ENCODE measurements at regions not wholly inside any gene's neighbourhood (a gene's known extent, or its start where the extent isn't known, plus 50 kb on each side); places are given as distances from the start of the nearest gene placed in this dataset.

DNA sequence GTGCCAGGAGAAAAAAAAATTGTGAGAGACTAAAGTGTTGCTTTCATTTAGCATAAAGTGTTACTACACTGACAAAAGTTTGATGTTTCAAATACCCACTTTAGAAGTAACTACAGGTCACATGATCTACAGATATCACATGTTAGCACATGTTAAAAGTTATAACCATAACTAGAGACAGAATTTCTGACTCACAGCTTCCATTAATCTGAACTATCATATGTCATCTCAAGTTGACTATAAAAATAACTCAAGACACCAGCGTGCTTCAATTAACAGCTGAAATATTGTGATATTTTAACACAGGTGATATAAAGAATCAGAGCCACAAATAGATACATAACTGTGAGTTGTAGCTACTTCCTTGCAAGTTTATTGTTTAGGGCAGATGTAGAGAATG, 591.5 kb upstream of the PITX2 start:
- no peak for DNase-seq
- Histone ChIP-seq H3K9me3 (ENCODE audit: low read length) (no peaks in the 10 kb centered on the region), H3K36me3 (ENCODE audit: insufficient read depth, low read length) (no peaks in the 10 kb centered on the region), H4K20me1 (ENCODE audit: insufficient read depth, low read depth, low read length) (no peaks in the 10 kb centered on the region), H3K27me3 (ENCODE audit: low read length) (no peaks in the 10 kb centered on the region), H2AFZ (ENCODE audit: low read length) (no peak overlapping the region), H3K9ac (ENCODE audit: low read length) (no peak overlapping the region), H3K4me3 (ENCODE audit: low read length) (no peak overlapping the region), H3K9me2 (replicated peaks; ENCODE audit: insufficient read depth, low read length) (no peaks in the 10 kb centered on the region), H3K4me2 (ENCODE audit: low read depth, low read length, poor library complexity, severe bottlenecking) (no peak overlapping the region), H3K4me1 (ENCODE audit: low read length) (no peaks in the 10 kb centered on the region), H3K27ac (ENCODE audit: low read length) (no peak overlapping the region), H3K79me2 (ENCODE audit: low read length) (no peaks in the 10 kb centered on the region)

DNA sequence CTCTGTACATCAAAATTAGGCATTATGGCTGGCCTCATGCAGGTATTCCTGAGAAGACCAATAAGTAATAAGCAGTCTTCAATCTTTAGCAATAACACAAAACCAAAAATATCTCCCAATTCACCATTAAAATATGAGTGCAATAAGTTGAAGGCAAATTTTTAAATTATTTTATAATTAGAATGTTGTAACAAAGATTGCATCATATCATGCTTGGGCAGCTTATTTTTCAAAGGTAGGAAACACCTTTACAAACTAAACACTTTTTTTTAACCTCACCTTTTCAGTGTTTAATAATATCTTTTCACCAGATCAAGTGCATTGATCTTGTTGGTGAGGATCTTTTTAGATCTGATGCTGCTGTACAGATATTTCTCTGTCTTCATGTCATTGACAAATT, 592.9 kb upstream of the PITX2 start:
- H3K4me1 ChIP-seq (ENCODE audit: low read length) = no peaks in the 10 kb centered on the region
- H4K20me1 ChIP-seq (ENCODE audit: insufficient read depth, low read depth, low read length) = no peaks in the 10 kb centered on the region
- H3K79me2 ChIP-seq (ENCODE audit: low read length) = no peaks in the 10 kb centered on the region
- H3K9me3 ChIP-seq (ENCODE audit: low read length) = no peaks in the 10 kb centered on the region
- H3K4me3 ChIP-seq (ENCODE audit: low read length) = no peak overlapping the region
- DNase-seq = no peak
- H3K36me3 ChIP-seq (ENCODE audit: insufficient read depth, low read length) = no peaks in the 10 kb centered on the region
- no peak overlapping the region for H3K9ac ChIP-seq (ENCODE audit: low read length)
- no peaks in the 10 kb centered on the region for H3K9me2 ChIP-seq (replicated peaks; ENCODE audit: insufficient read depth, low read length)
- no peak overlapping the region for H2AFZ ChIP-seq (ENCODE audit: low read length)
- no peaks in the 10 kb centered on the region for H3K27me3 ChIP-seq (ENCODE audit: low read length)
- no peak overlapping the region for H3K27ac ChIP-seq (ENCODE audit: low read length)
- no peak overlapping the region for H3K4me2 ChIP-seq (ENCODE audit: low read depth, low read length, poor library complexity, severe bottlenecking)

DNA sequence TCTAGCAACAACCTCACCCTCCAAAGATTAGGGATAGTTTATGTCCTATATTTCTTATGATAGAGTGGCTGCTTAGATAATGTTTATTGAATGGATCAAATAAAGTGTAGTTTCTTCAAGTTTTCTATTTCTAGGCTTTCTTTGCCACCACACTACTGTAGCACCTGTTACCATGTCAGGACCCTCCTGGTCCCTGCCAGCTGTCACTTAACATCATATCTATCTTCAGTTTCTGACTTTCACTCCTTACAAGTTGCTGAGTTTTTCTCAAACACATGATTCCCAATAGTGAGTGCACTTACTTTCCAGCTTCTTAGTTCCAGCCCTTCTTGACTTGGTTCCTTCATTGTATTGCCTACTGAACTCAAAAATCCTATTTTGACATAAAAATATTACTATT, 593.9 kb upstream of the PITX2 start:
- Histone ChIP-seq H3K36me3 (ENCODE audit: insufficient read depth, low read length) (no peaks in the 10 kb centered on the region), H3K9me2 (replicated peaks; ENCODE audit: insufficient read depth, low read length) (no peaks in the 10 kb centered on the region), H3K9ac (ENCODE audit: low read length) (no peak overlapping the region), H4K20me1 (ENCODE audit: insufficient read depth, low read depth, low read length) (no peaks in the 10 kb centered on the region), H3K9me3 (ENCODE audit: low read length) (no peaks in the 10 kb centered on the region), H3K27me3 (ENCODE audit: low read length) (no peaks in the 10 kb centered on the region), H3K4me1 (ENCODE audit: low read length) (no peaks in the 10 kb centered on the region), H3K4me2 (ENCODE audit: low read depth, low read length, poor library complexity, severe bottlenecking) (no peak overlapping the region), H2AFZ (ENCODE audit: low read length) (no peak overlapping the region), H3K4me3 (ENCODE audit: low read length) (no peak overlapping the region), H3K27ac (ENCODE audit: low read length) (no peak overlapping the region), H3K79me2 (ENCODE audit: low read length) (no peaks in the 10 kb centered on the region)
- DNase-seq = no peak

DNA sequence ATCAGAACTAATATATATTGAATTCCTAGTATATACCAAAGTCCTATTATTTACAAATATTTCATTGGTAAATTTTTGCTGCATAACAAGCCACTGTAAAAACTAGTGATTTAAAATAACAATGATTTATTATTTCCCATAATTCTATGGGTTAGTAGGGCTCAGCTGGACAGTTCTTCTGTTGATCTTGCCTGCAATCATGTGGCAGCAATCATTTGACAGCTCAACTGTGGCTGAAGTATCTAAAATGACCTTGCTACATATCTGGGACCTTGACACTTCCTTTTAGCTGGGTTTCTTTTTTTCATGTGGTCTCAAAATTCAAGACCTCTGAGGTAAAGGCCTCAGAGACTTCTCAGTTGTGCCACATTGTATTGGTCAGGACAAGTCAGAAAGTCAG, 598.5 kb upstream of the PITX2 start:
- no peaks in the 10 kb centered on the region for H3K4me1 ChIP-seq (ENCODE audit: low read length)
- no peak for DNase-seq
- no peak overlapping the region for H2AFZ ChIP-seq (ENCODE audit: low read length)
- H3K36me3 ChIP-seq (ENCODE audit: insufficient read depth, low read length) = no peaks in the 10 kb centered on the region
- H3K4me2 ChIP-seq (ENCODE audit: low read depth, low read length, poor library complexity, severe bottlenecking) = no peak overlapping the region
- no peak overlapping the region for H3K27ac ChIP-seq (ENCODE audit: low read length)
- H3K9me2 ChIP-seq (replicated peaks; ENCODE audit: insufficient read depth, low read length) = no peaks in the 10 kb centered on the region
- H4K20me1 ChIP-seq (ENCODE audit: insufficient read depth, low read depth, low read length) = no peaks in the 10 kb centered on the region
- H3K9ac ChIP-seq (ENCODE audit: low read length) = no peak overlapping the region
- H3K79me2 ChIP-seq (ENCODE audit: low read length) = no peaks in the 10 kb centered on the region
- no peak overlapping the region for H3K4me3 ChIP-seq (ENCODE audit: low read length)
- H3K27me3 ChIP-seq (ENCODE audit: low read length) = no peaks in the 10 kb centered on the region
- no peaks in the 10 kb centered on the region for H3K9me3 ChIP-seq (ENCODE audit: low read length)

DNA sequence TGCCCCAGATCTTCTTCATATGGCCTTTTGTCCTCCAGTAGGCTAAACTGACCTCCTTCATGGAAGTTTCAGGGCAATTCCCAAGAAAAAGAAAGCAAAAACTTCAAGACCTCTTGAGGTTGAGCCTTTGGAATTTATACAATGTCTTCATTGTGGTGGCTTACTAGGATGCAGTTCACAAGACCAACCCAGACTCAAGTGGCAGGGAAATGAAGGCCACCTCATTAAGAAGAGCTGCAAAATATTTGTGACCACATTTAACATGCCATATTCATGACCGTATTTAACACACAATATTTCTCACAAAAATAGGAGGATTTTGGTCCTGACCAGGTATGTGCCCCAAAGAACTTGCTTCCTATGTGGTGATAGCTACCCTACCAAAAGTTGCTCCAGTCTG, 605.5 kb upstream of the PITX2 start:
- H3K27ac ChIP-seq (ENCODE audit: low read length) = no peak overlapping the region
- no peaks in the 10 kb centered on the region for H3K9me2 ChIP-seq (replicated peaks; ENCODE audit: insufficient read depth, low read length)
- no peak overlapping the region for H3K4me3 ChIP-seq (ENCODE audit: low read length)
- no peak for DNase-seq
- H3K9ac ChIP-seq (ENCODE audit: low read length) = no peak overlapping the region
- H3K79me2 ChIP-seq (ENCODE audit: low read length) = no peaks in the 10 kb centered on the region
- no peaks in the 10 kb centered on the region for H3K27me3 ChIP-seq (ENCODE audit: low read length)
- H3K36me3 ChIP-seq (ENCODE audit: insufficient read depth, low read length) = no peaks in the 10 kb centered on the region
- no peaks in the 10 kb centered on the region for H3K4me1 ChIP-seq (ENCODE audit: low read length)
- H4K20me1 ChIP-seq (ENCODE audit: insufficient read depth, low read depth, low read length) = no peaks in the 10 kb centered on the region
- no peak overlapping the region for H2AFZ ChIP-seq (ENCODE audit: low read length)
- no peaks in the 10 kb centered on the region for H3K9me3 ChIP-seq (ENCODE audit: low read length)
- H3K4me2 ChIP-seq (ENCODE audit: low read depth, low read length, poor library complexity, severe bottlenecking) = no peak overlapping the region

DNA sequence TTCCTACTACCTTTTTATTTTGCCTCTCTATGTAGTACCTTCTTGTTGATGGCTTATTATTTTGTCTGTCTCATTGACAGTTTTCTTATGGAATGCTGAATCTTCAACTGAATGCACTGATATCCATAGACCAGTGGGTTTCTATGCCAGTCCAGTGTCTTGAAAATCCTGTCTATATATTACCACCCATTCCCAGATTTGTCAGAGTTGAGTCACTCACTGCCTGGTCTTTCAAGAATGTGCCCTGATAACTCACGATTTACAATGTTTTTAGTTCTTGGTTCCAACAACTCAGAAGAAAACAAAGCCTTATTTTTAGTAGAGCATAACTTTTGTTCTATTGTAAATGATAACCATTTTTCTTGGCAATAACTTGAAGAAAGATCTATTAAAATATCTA, 606.0 kb upstream of the PITX2 start:
- Histone ChIP-seq H3K36me3 (ENCODE audit: insufficient read depth, low read length) (no peaks in the 10 kb centered on the region), H3K4me3 (ENCODE audit: low read length) (no peak overlapping the region), H3K9ac (ENCODE audit: low read length) (no peak overlapping the region), H3K9me3 (ENCODE audit: low read length) (no peaks in the 10 kb centered on the region), H2AFZ (ENCODE audit: low read length) (no peak overlapping the region), H3K79me2 (ENCODE audit: low read length) (no peaks in the 10 kb centered on the region), H3K4me1 (ENCODE audit: low read length) (no peaks in the 10 kb centered on the region), H3K27ac (ENCODE audit: low read length) (no peak overlapping the region), H3K9me2 (replicated peaks; ENCODE audit: insufficient read depth, low read length) (no peaks in the 10 kb centered on the region), H3K4me2 (ENCODE audit: low read depth, low read length, poor library complexity, severe bottlenecking) (no peak overlapping the region), H4K20me1 (ENCODE audit: insufficient read depth, low read depth, low read length) (no peaks in the 10 kb centered on the region), H3K27me3 (ENCODE audit: low read length) (no peaks in the 10 kb centered on the region)
- no peak for DNase-seq

DNA sequence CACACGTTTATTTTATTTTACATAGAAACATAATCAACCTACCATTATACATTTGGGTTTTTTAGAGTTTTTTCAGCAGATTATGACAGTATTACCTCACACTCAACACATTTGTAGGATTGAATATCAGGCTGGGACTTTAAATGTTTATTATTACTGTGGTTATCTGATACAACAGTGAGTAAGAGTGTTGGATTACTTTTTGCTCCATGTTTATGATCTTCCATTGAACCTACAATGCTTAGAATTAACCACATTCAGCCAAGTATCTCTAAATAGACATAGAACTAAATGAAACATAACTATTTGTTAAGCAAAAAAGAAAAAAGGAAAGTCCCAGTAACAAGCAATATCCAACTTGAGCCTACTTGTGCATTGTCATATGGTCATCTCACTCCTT, 607.4 kb upstream of the PITX2 start:
- Histone ChIP-seq H3K27ac (ENCODE audit: low read length) (no peak overlapping the region), H3K4me1 (ENCODE audit: low read length) (no peaks in the 10 kb centered on the region), H3K4me2 (ENCODE audit: low read depth, low read length, poor library complexity, severe bottlenecking) (no peak overlapping the region), H3K9me3 (ENCODE audit: low read length) (no peaks in the 10 kb centered on the region), H3K27me3 (ENCODE audit: low read length) (no peaks in the 10 kb centered on the region), H2AFZ (ENCODE audit: low read length) (no peak overlapping the region), H3K36me3 (ENCODE audit: insufficient read depth, low read length) (no peaks in the 10 kb centered on the region), H3K9ac (ENCODE audit: low read length) (no peak overlapping the region), H3K79me2 (ENCODE audit: low read length) (no peaks in the 10 kb centered on the region), H3K4me3 (ENCODE audit: low read length) (no peak overlapping the region), H3K9me2 (replicated peaks; ENCODE audit: insufficient read depth, low read length) (no peaks in the 10 kb centered on the region), H4K20me1 (ENCODE audit: insufficient read depth, low read depth, low read length) (no peaks in the 10 kb centered on the region)
- no peak for DNase-seq

DNA sequence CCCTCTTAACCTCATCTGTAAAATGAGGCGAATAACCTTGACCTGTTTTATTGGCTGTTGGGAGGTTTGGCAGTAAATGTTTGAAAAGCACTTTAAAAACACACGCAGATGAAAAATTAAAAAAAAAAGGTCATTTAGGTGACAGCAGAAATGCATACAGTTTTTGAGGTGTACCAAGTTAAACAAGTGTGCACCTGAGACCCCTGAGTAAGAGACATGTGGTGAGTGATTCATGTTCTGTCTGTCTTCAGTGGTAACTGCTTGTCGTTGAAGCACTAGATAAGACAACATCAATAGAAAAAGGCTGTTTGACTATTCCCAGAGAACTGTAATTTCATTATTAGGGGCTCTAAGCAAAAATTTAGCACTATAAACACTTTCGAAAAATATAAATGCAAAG, 608.4 kb upstream of the PITX2 start:
- Histone ChIP-seq H3K27ac (ENCODE audit: low read length) (no peak overlapping the region), H3K4me1 (ENCODE audit: low read length) (no peaks in the 10 kb centered on the region), H2AFZ (ENCODE audit: low read length) (no peak overlapping the region), H3K9ac (ENCODE audit: low read length) (no peak overlapping the region), H4K20me1 (ENCODE audit: insufficient read depth, low read depth, low read length) (no peaks in the 10 kb centered on the region), H3K4me2 (ENCODE audit: low read depth, low read length, poor library complexity, severe bottlenecking) (no peak overlapping the region), H3K9me3 (ENCODE audit: low read length) (no peaks in the 10 kb centered on the region), H3K9me2 (replicated peaks; ENCODE audit: insufficient read depth, low read length) (no peaks in the 10 kb centered on the region), H3K27me3 (ENCODE audit: low read length) (no peaks in the 10 kb centered on the region), H3K4me3 (ENCODE audit: low read length) (no peak overlapping the region), H3K36me3 (ENCODE audit: insufficient read depth, low read length) (no peaks in the 10 kb centered on the region), H3K79me2 (ENCODE audit: low read length) (no peaks in the 10 kb centered on the region)
- DNase-seq = no peak

DNA sequence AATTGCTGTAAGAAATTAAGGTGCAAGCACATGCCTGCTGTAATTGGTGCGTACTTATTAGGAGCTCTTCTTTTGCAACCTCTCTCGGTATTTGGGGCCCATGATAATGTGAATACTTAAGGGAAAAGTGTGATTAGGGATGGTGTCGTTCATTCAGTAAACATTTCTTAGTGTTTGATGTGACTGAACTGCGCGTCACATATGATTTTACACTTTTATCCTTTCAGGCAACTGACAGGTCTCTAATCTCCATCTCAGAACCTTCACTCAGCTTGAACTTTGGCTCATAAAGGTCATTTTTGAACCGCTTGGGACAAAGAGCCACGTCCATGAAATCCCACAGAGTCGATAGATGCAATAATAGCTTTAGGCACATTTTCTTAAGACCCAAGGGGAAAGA, 612.1 kb upstream of the PITX2 start:
- Histone ChIP-seq H3K4me2 (ENCODE audit: low read depth, low read length, poor library complexity, severe bottlenecking) (no peak overlapping the region), H2AFZ (ENCODE audit: low read length) (no peak overlapping the region), H3K79me2 (ENCODE audit: low read length) (no peaks in the 10 kb centered on the region), H3K4me1 (ENCODE audit: low read length) (no peaks in the 10 kb centered on the region), H3K27me3 (ENCODE audit: low read length) (no peaks in the 10 kb centered on the region), H3K4me3 (ENCODE audit: low read length) (no peak overlapping the region), H4K20me1 (ENCODE audit: insufficient read depth, low read depth, low read length) (no peaks in the 10 kb centered on the region), H3K9me2 (replicated peaks; ENCODE audit: insufficient read depth, low read length) (no peaks in the 10 kb centered on the region), H3K9me3 (ENCODE audit: low read length) (no peaks in the 10 kb centered on the region), H3K9ac (ENCODE audit: low read length) (no peak overlapping the region), H3K36me3 (ENCODE audit: insufficient read depth, low read length) (no peaks in the 10 kb centered on the region), H3K27ac (ENCODE audit: low read length) (no peak overlapping the region)
- no peak for DNase-seq

Measured in Karpas-422 (cell line).